Activated T-helper 17 cell treated with anti-CD3 and anti-CD28 coated beads, Interleukin-2, amount 50 U/mL, for 72 hours (primary cell): ENCODE measurements at regions not wholly inside any gene's neighbourhood (a gene's known extent, or its start where the extent isn't known, plus 50 kb on each side); places are given as distances from the start of the nearest gene placed in this dataset.

Source experiments
- ATAC-seq: fragments of 150-1000 bp; cut with Tn5 transposase; replicated peaks from 2 replicates; pipeline ENCODE4 v1.10.0; 2021; ENCODE audit warnings: mild to moderate bottlenecking, moderate library complexity
- H3K27ac Mint-ChIP-seq: one replicate; pipeline ENCODE4 v1.8.0; 2022; ENCODE audit warnings: mixed read lengths
- H3K27me3 Mint-ChIP-seq: one replicate; pipeline ENCODE4 v1.8.0; 2022; ENCODE audit warnings: mixed read lengths
- H3K36me3 Mint-ChIP-seq: one replicate; pipeline ENCODE4 v1.8.0; 2022; ENCODE audit warnings: low read depth, mild to moderate bottlenecking, mixed read lengths
- H3K4me1 Mint-ChIP-seq: one replicate; pipeline ENCODE4 v1.8.0; 2022; ENCODE audit warnings: mixed read lengths
- H3K4me3 Mint-ChIP-seq: one replicate; pipeline ENCODE4 v1.8.0; 2022; ENCODE audit warnings: mild to moderate bottlenecking, mixed read lengths
- H3K9me3 Mint-ChIP-seq: one replicate; pipeline ENCODE4 v1.8.0; 2022; ENCODE audit warnings: mixed read lengths

GRCh38 chr4:19711871-19712270 lies 539.8 kb upstream of the SLIT2 start:
- no peak overlapping the region for H3K4me3 Mint-ChIP-seq
- ATAC-seq, result no peak
- no peaks in the 10 kb centered on the region for H3K36me3 Mint-ChIP-seq
- H3K9me3 Mint-ChIP-seq, result peaks cover 28% of the 10 kb centered on the region
- H3K27me3 Mint-ChIP-seq, result no peaks in the 10 kb centered on the region
- no peak overlapping the region for H3K27ac Mint-ChIP-seq
- H3K4me1 Mint-ChIP-seq, result no peaks in the 10 kb centered on the region

GRCh38 chr4:19707876-19708275 lies 543.8 kb upstream of the SLIT2 start:
- Mint-ChIP-seq H3K27ac (no peak overlapping the region), H3K9me3 (peaks cover 30% of the 10 kb centered on the region), H3K27me3 (no peaks in the 10 kb centered on the region), H3K36me3 (no peaks in the 10 kb centered on the region), H3K4me3 (no peak overlapping the region), H3K4me1 (no peaks in the 10 kb centered on the region)
- ATAC-seq, result no peak

GRCh38 chr4:19703391-19703790 lies 548.3 kb upstream of the SLIT2 start:
- no peak overlapping the region for H3K27ac Mint-ChIP-seq
- H3K4me3 Mint-ChIP-seq, result no peak overlapping the region
- no peak for ATAC-seq
- H3K4me1 Mint-ChIP-seq, result no peaks in the 10 kb centered on the region
- no peaks in the 10 kb centered on the region for H3K27me3 Mint-ChIP-seq
- H3K9me3 Mint-ChIP-seq, result peaks cover 21% of the 10 kb centered on the region
- H3K36me3 Mint-ChIP-seq, result no peaks in the 10 kb centered on the region

GRCh38 chr4:19700992-19701391 lies 550.7 kb upstream of the SLIT2 start:
- ATAC-seq, result no peak
- no peaks in the 10 kb centered on the region for H3K27me3 Mint-ChIP-seq

GRCh38 chr4:19698961-19699360 lies 552.7 kb upstream of the SLIT2 start:
- Mint-ChIP-seq H3K9me3 (peaks cover 12% of the 10 kb centered on the region), H3K4me1 (no peaks in the 10 kb centered on the region), H3K27ac (no peak overlapping the region), H3K4me3 (no peak overlapping the region), H3K27me3 (no peaks in the 10 kb centered on the region), H3K36me3 (no peaks in the 10 kb centered on the region)
- ATAC-seq, result no peak

More at GRCh38 chr4:19700992-19701391, 550.7 kb upstream of the SLIT2 start:
- Mint-ChIP-seq H3K36me3 (no peaks in the 10 kb centered on the region), H3K4me3 (no peak overlapping the region), H3K4me1 (no peaks in the 10 kb centered on the region), H3K9me3 (peaks cover 21% of the 10 kb centered on the region), H3K27ac (no peak overlapping the region)

- Mint-ChIP-seq H3K4me3 (no peak overlapping the region), H3K9me3 (peaks cover 10% of the 10 kb centered on the region), H3K4me1 (no peaks in the 10 kb centered on the region), H3K27me3 (no peaks in the 10 kb centered on the region), H3K36me3 (no peaks in the 10 kb centered on the region), H3K27ac (no peak overlapping the region)
- no peak for ATAC-seq
Measured at GRCh38 chr4:19694812-19695211, 556.9 kb upstream of the SLIT2 start.

- no peak overlapping the region for H3K27ac Mint-ChIP-seq
- no peaks in the 10 kb centered on the region for H3K36me3 Mint-ChIP-seq
- no peaks in the 10 kb centered on the region for H3K27me3 Mint-ChIP-seq
- H3K9me3 Mint-ChIP-seq, result peaks cover 10% of the 10 kb centered on the region
- no peak for ATAC-seq
- H3K4me3 Mint-ChIP-seq, result no peak overlapping the region
- no peaks in the 10 kb centered on the region for H3K4me1 Mint-ChIP-seq
Measured at GRCh38 chr4:19693936-19694570, 557.7 kb upstream of the SLIT2 start.

- no peak overlapping the region for H3K27ac Mint-ChIP-seq
- no peaks in the 10 kb centered on the region for H3K4me1 Mint-ChIP-seq
- H3K27me3 Mint-ChIP-seq, result no peaks in the 10 kb centered on the region
- H3K36me3 Mint-ChIP-seq, result no peaks in the 10 kb centered on the region
- ATAC-seq, result no peak
- no peak overlapping the region for H3K4me3 Mint-ChIP-seq
- H3K9me3 Mint-ChIP-seq, result peaks cover 17% of the 10 kb centered on the region
Measured at GRCh38 chr4:19689511-19689910, 562.2 kb upstream of the SLIT2 start.

GRCh38 chr4:19686456-19686855 lies 565.2 kb upstream of the SLIT2 start:
- no peaks in the 10 kb centered on the region for H3K27me3 Mint-ChIP-seq
- no peak for ATAC-seq
- no peaks in the 10 kb centered on the region for H3K4me1 Mint-ChIP-seq
- no peak overlapping the region for H3K27ac Mint-ChIP-seq
- H3K9me3 Mint-ChIP-seq, result peaks cover 17% of the 10 kb centered on the region
- no peaks in the 10 kb centered on the region for H3K36me3 Mint-ChIP-seq
- no peak overlapping the region for H3K4me3 Mint-ChIP-seq

GRCh38 chr4:19684084-19684483 lies 567.6 kb upstream of the SLIT2 start:
- Mint-ChIP-seq H3K27ac (no peak overlapping the region), H3K4me1 (no peaks in the 10 kb centered on the region), H3K9me3 (peaks cover 16% of the 10 kb centered on the region), H3K4me3 (no peak overlapping the region), H3K27me3 (no peaks in the 10 kb centered on the region), H3K36me3 (no peaks in the 10 kb centered on the region)
- ATAC-seq, result no peak

GRCh38 chr4:19683426-19683825 lies 568.3 kb upstream of the SLIT2 start:
- H3K27me3 Mint-ChIP-seq, result no peaks in the 10 kb centered on the region
- peaks cover 16% of the 10 kb centered on the region for H3K9me3 Mint-ChIP-seq
- no peaks in the 10 kb centered on the region for H3K36me3 Mint-ChIP-seq
- H3K4me3 Mint-ChIP-seq, result no peak overlapping the region
- H3K27ac Mint-ChIP-seq, result no peak overlapping the region
- H3K4me1 Mint-ChIP-seq, result no peaks in the 10 kb centered on the region
- ATAC-seq, result no peak

- H3K4me1 Mint-ChIP-seq, result no peaks in the 10 kb centered on the region
- peaks cover 12% of the 10 kb centered on the region for H3K9me3 Mint-ChIP-seq
- H3K27me3 Mint-ChIP-seq, result no peaks in the 10 kb centered on the region
- no peak overlapping the region for H3K4me3 Mint-ChIP-seq
- H3K36me3 Mint-ChIP-seq, result no peaks in the 10 kb centered on the region
- ATAC-seq, result no peak
- no peak overlapping the region for H3K27ac Mint-ChIP-seq
Measured at GRCh38 chr4:19677211-19677610, 574.5 kb upstream of the SLIT2 start.

GRCh38 chr4:19675172-19675811 lies 576.4 kb upstream of the SLIT2 start:
- no peaks in the 10 kb centered on the region for H3K27me3 Mint-ChIP-seq
- H3K9me3 Mint-ChIP-seq, result peaks cover 8% of the 10 kb centered on the region
- no peak overlapping the region for H3K27ac Mint-ChIP-seq
- no peak overlapping the region for H3K4me3 Mint-ChIP-seq
- H3K4me1 Mint-ChIP-seq, result no peaks in the 10 kb centered on the region
- ATAC-seq, result no peak
- H3K36me3 Mint-ChIP-seq, result no peaks in the 10 kb centered on the region

- H3K4me3 Mint-ChIP-seq, result no peak overlapping the region
- ATAC-seq, result no peak
- H3K36me3 Mint-ChIP-seq, result no peaks in the 10 kb centered on the region
- H3K4me1 Mint-ChIP-seq, result no peaks in the 10 kb centered on the region
- no peak overlapping the region for H3K27ac Mint-ChIP-seq
- H3K9me3 Mint-ChIP-seq, result peaks cover 14% of the 10 kb centered on the region
- H3K27me3 Mint-ChIP-seq, result no peaks in the 10 kb centered on the region
Measured at GRCh38 chr4:19659101-19659500, 592.6 kb upstream of the SLIT2 start.

- no peak for ATAC-seq
- no peaks in the 10 kb centered on the region for H3K4me1 Mint-ChIP-seq
- no peaks in the 10 kb centered on the region for H3K36me3 Mint-ChIP-seq
- no peak overlapping the region for H3K4me3 Mint-ChIP-seq
- no peaks in the 10 kb centered on the region for H3K27me3 Mint-ChIP-seq
- no peak overlapping the region for H3K27ac Mint-ChIP-seq
- H3K9me3 Mint-ChIP-seq, result peaks cover 13% of the 10 kb centered on the region
Measured at GRCh38 chr4:19657856-19658255, 593.8 kb upstream of the SLIT2 start.
